Naive thymus-derived CD4-positive, alpha-beta T cell (primary cell): ENCODE measurements at regions not wholly inside any gene's neighbourhood (a gene's known extent, or its start where the extent isn't known, plus 50 kb on each side); places are given as distances from the start of the nearest gene placed in this dataset.

ENCODE experiments used
- ATAC-seq: fragments of 150-1000 bp; cut with Tn5 transposase; 2 replicates; pipeline ENCODE4 v1.10.0; 2021; ENCODE audit warnings: mild to moderate bottlenecking, moderate library complexity
- CTCF ChIA-PET: fragments of 350-600 bp; sonication (Branson Sonifier 250); formaldehyde crosslinking; loops from one replicate; lab custom pipeline; 2021; ENCODE audit warnings: antibody characterized with exemption; lab: Charles Lee
- POLR2A ChIA-PET: fragments of 350-600 bp; sonication (Branson Sonifier 250); formaldehyde crosslinking; loops from one replicate; lab custom pipeline; 2021; ENCODE audit warnings: antibody characterized with exemption, inconsistent platforms; lab: Charles Lee
- DNase-seq, 9 donors: peaks; one replicate each; pipeline versions ENCODE4 v3.0.0 to v3.0.0-alpha.2; 2020 to 2022; ENCODE audit warnings: mixed read lengths in 1 of 9
- H3K27ac ChIP-seq: one replicate; pipeline ENCODE4 v1.7.0; 2013; ENCODE audit warnings: mild to moderate bottlenecking, low read depth, low read length, moderate library complexity
- H3K27me3 ChIP-seq, 2 donors: one replicate each; pipeline ENCODE4 v1.7.0; 2013; ENCODE audit warnings: low read length in 2 of 2, mild to moderate bottlenecking in 2 of 2, moderate library complexity in 2 of 2; ENCODE audit not compliant: control insufficient read depth in 2 of 2, insufficient read depth in 2 of 2
- H3K36me3 ChIP-seq, 3 experiments: 1 replicate in 2 of 3; 2 replicates in 1 of 3; pipeline ENCODE4 v1.7.0; 2013; ENCODE audit warnings: low read length in 3 of 3, mild to moderate bottlenecking in 3 of 3, moderate library complexity in 1 of 3; ENCODE audit not compliant: insufficient read depth in 3 of 3, control insufficient read depth in 2 of 3
- H3K4me1 ChIP-seq, 2 donors: one replicate each; pipeline ENCODE4 v1.7.0; 2013; ENCODE audit warnings: low read length in 2 of 2, mild to moderate bottlenecking in 2 of 2, moderate library complexity in 1 of 2; ENCODE audit not compliant: control insufficient read depth in 2 of 2, insufficient read depth in 2 of 2
- H3K4me3 ChIP-seq: 2 replicates; pipeline ENCODE4 v1.7.0; 2013; ENCODE audit warnings: mild to moderate bottlenecking, low read length
- H3K9me3 ChIP-seq, 3 experiments: 1 replicate in 2 of 3; 2 replicates in 1 of 3; pipeline ENCODE4 v1.7.0; 2013; ENCODE audit warnings: low read length in 3 of 3; ENCODE audit not compliant: control insufficient read depth in 2 of 3
- H3K27ac Mint-ChIP-seq, 9 donors: one replicate each; pipeline ENCODE4 v1.8.0; 2020 to 2022; ENCODE audit warnings: mixed read lengths in 9 of 9, mild to moderate bottlenecking in 8 of 9, moderate library complexity in 5 of 9, inconsistent platforms in 2 of 9
- H3K27me3 Mint-ChIP-seq, 5 donors: one replicate each; pipeline ENCODE4 v1.8.0; 2021 to 2022; ENCODE audit warnings: mixed read lengths in 5 of 5, mild to moderate bottlenecking in 1 of 5
- H3K36me3 Mint-ChIP-seq, 5 donors: one replicate each; pipeline ENCODE4 v1.8.0; 2020 to 2022; ENCODE audit warnings: mixed read lengths in 5 of 5, mild to moderate bottlenecking in 3 of 5, inconsistent platforms in 1 of 5
- H3K4me1 Mint-ChIP-seq, 7 donors: one replicate each; pipeline ENCODE4 v1.8.0; 2020 to 2022; ENCODE audit warnings: mixed read lengths in 7 of 7, mild to moderate bottlenecking in 3 of 7, inconsistent platforms in 1 of 7
- H3K4me3 Mint-ChIP-seq, 10 donors: one replicate each; pipeline ENCODE4 v1.8.0; 2020 to 2022; ENCODE audit warnings: mild to moderate bottlenecking in 10 of 10, mixed read lengths in 10 of 10, moderate library complexity in 6 of 10, inconsistent platforms in 2 of 10
- H3K9me3 Mint-ChIP-seq, 11 donors: one replicate each; pipeline ENCODE4 v1.8.0; 2020 to 2022; ENCODE audit warnings: mixed read lengths in 11 of 11, mild to moderate bottlenecking in 4 of 11, inconsistent platforms in 1 of 11, moderate library complexity in 1 of 11
- intact Hi-C, 2 donors: fragments of 100-400 bp; cut with micrococcal nuclease; formaldehyde crosslinking; loops; one replicate each; pipeline ENCODE4 v1.15.1; 2023

DNA sequence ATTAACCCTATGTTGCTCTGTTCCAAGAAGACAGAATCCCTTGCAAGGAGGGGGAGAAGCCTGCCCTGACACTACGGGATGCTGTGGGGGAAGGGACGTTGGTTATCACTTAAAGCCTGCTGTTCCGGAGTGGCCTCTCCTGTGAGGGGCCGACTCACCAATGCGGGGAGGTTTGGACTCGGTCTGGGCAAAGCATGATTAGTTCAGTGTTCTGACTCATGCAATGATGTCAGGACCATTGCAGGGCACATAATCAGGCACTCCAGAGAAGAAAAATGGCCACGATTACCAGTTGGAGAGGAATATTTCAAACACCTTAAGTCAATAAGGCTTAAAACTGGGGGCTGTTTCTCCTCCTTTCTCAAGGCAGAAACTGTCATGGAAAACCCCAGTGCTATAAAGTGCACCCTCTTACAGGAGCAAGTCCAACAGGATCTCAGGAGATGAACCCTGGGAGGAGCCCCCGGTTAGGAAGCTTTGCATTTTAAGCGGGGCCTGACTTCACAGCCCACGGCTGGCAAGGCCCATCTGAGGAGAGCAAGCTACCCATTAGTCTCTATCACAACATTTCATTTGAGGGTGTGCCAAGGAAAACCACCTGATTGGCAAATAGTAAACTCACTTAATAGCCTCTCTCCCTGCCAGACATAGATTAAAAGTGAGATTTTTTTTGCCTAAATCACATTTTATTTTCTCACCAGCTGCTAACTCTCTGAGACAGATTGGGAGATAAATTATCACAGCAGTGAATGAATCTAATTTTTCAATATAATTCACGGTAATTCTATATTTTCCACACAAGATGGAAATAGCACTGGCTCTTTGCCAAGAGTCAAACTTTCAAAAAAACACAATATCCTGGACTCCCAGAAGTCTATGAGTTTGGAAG is 202.5 kb downstream of the C1orf94 start:
- no peak overlapping the region for H3K4me3 ChIP-seq
- Mint-ChIP-seq H3K27me3 (peaks cover 15 to 83% (median 64%) of the 10 kb centered on the region in 5 donors), H3K4me3 (no peak overlapping the region), H3K4me1 (no peaks in the 10 kb centered on the region), H3K27ac (no peak overlapping the region), H3K36me3 (no peaks in the 10 kb centered on the region), H3K9me3 (peaks cover 0 to 3% (median 0%) of the 10 kb centered on the region in 11 donors)
- H3K9me3 ChIP-seq, result no peaks in the 10 kb centered on the region
- H3K27me3 ChIP-seq, result peaks cover 0 to 9% of the 10 kb centered on the region in 2 donors
- no peak for ATAC-seq
- H3K4me1 ChIP-seq, result no peaks in the 10 kb centered on the region
- intact Hi-C loops, result no loop called here
- POLR2A ChIA-PET, result no interaction called here
- H3K36me3 ChIP-seq, result no peaks in the 10 kb centered on the region
- DNase-seq, result no peak
- H3K27ac ChIP-seq, result no peak overlapping the region
- CTCF ChIA-PET, result no interaction called here

DNA sequence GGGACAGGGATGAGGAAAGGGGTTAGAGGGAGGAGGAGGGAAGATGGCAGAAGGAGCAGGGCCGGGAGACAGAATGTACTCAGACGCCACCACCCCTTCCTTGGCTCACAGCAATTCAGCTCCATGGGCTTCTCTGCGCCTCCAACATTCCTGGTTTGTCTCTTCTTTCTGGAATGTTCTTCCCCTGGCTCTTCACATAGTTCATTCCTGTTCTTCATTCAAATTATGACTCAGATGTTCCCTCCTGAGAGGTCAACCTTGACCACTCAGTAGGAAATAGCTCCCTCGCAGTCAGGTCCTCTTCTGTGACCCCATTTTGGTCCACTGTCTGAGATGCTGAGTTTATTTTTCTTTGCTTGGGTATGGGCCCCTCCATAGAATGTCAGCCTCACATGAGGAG is 203.2 kb downstream of the C1orf94 start:
- Mint-ChIP-seq H3K36me3 (no peaks in the 10 kb centered on the region), H3K27ac (no peak overlapping the region), H3K9me3 (peaks cover 0 to 3% (median 0%) of the 10 kb centered on the region in 11 donors), H3K4me1 (no peaks in the 10 kb centered on the region), H3K27me3 (peaks cover 9 to 80% (median 62%) of the 10 kb centered on the region in 5 donors), H3K4me3 (no peak overlapping the region)
- Histone ChIP-seq H3K4me3 (no peak overlapping the region), H3K9me3 (no peaks in the 10 kb centered on the region), H3K27me3 (peaks cover 0 to 9% of the 10 kb centered on the region in 2 donors), H3K27ac (no peak overlapping the region), H3K36me3 (no peaks in the 10 kb centered on the region), H3K4me1 (no peaks in the 10 kb centered on the region)
- intact Hi-C loops, result no loop called here
- ATAC-seq (no peak), DNase-seq (no peak)
- CTCF ChIA-PET, result no interaction called here
- POLR2A ChIA-PET, result no interaction called here

DNA sequence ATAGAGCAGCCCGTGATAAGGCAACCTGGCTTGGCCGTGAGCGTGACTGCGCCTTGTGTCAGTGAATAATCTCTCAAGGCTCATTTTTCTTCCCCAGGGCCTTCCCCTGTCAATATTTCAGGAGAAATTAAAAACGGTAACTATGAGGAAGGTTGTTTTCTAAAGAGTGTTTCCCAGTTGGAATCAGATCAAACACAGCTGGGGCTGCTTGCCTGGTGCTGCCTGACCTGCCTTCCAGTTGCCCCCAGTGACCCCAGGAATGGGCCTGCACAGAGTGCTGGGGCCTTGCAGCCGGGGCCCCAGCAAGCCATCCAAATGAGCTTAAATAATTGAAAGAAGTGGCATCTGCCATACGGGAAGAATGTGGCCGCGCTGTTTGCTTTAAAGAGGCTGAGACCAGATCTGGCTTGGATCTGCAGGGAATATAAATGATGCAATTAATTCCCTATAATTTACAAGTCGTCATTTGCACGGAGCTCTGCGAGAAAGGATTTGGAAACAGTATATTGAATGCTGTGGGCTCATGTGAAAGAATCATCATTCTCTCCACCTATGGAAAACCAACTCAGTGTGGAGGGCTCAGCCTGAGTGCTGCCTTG is 203.9 kb downstream of the C1orf94 start:
- Mint-ChIP-seq H3K4me1 (no peaks in the 10 kb centered on the region), H3K27ac (no peak overlapping the region), H3K9me3 (peaks cover 0 to 3% (median 0%) of the 10 kb centered on the region in 11 donors), H3K27me3 (peaks cover 9 to 83% (median 61%) of the 10 kb centered on the region in 5 donors), H3K36me3 (no peaks in the 10 kb centered on the region), H3K4me3 (no peak overlapping the region)
- no peak for ATAC-seq
- Histone ChIP-seq H3K4me3 (no peak overlapping the region), H3K4me1 (no peaks in the 10 kb centered on the region), H3K27me3 (peaks cover 0 to 9% of the 10 kb centered on the region in 2 donors), H3K27ac (no peak overlapping the region), H3K36me3 (no peaks in the 10 kb centered on the region), H3K9me3 (no peaks in the 10 kb centered on the region)
- no peak for DNase-seq
- intact Hi-C loops, result no loop called here
- ChIA-PET CTCF (no interaction called here), POLR2A (no interaction called here)

DNA sequence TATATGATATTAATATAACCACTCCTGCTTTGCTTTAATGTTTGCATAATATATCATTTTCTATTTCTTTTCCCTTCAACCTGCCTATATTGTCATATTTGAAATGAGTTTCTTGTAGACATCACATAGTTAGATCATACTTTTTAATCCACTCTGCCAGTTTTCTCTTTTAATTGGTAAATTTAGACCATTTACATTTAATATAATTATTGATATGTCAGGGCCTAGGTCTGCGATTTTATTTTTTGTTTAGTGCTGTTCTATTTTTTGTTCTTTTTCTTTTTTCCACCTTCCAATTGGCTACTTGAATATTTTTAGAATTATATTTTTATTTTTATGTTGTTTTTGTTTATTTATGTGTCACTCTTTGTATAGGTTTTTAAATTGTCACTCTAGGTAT is 213.3 kb downstream of the C1orf94 start:
- Mint-ChIP-seq H3K36me3 (no peaks in the 10 kb centered on the region), H3K27me3 (peaks cover 0 to 18% (median 16%) of the 10 kb centered on the region in 5 donors), H3K4me3 (no peak overlapping the region), H3K4me1 (no peaks in the 10 kb centered on the region), H3K9me3 (peaks cover 0 to 25% (median 10%) of the 10 kb centered on the region in 11 donors), H3K27ac (no peak overlapping the region)
- H3K4me3 ChIP-seq, result no peak overlapping the region
- no peak overlapping the region for H3K27ac ChIP-seq
- no peaks in the 10 kb centered on the region for H3K27me3 ChIP-seq
- intact Hi-C loops, result no loop called here
- no peak for DNase-seq
- ATAC-seq, result no peak
- ChIA-PET CTCF (no interaction called here), POLR2A (no interaction called here)
- H3K4me1 ChIP-seq, result no peaks in the 10 kb centered on the region
- no peaks in the 10 kb centered on the region for H3K36me3 ChIP-seq
- no peaks in the 10 kb centered on the region for H3K9me3 ChIP-seq

DNA sequence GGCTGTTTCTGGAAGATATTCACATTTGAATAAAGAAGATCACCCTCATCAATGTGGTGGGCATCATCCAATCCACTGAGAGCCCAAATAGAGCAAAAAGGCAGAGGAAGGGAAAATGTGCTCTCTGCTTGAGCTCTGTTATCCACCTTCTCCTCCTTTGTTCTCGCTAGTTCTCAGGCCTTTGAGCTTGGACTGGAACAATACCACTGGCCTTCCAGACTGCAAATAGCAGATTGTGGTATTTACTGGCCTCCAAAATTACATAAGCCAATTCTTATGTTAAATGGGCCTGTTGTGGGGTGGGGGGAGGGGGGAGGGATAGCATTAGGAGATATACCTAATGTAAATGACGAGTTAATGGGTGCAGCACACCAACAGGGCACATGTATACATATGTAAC is 219.3 kb downstream of the C1orf94 start:
- intact Hi-C loops, result no loop called here
- Histone ChIP-seq H3K27me3 (peaks cover 0 to 3% of the 10 kb centered on the region in 2 donors), H3K4me3 (no peak overlapping the region), H3K4me1 (no peaks in the 10 kb centered on the region), H3K27ac (no peak overlapping the region), H3K36me3 (no peaks in the 10 kb centered on the region), H3K9me3 (no peaks in the 10 kb centered on the region)
- Mint-ChIP-seq H3K4me3 (no peak overlapping the region), H3K27ac (no peak overlapping the region), H3K27me3 (peaks cover 0 to 38% (median 30%) of the 10 kb centered on the region in 5 donors), H3K36me3 (no peaks in the 10 kb centered on the region), H3K4me1 (no peaks in the 10 kb centered on the region), H3K9me3 (peaks cover 0 to 6% (median 4%) of the 10 kb centered on the region in 11 donors)
- no peak for ATAC-seq
- CTCF ChIA-PET, result no interaction called here
- DNase-seq, result no peak
- POLR2A ChIA-PET, result no interaction called here

DNA sequence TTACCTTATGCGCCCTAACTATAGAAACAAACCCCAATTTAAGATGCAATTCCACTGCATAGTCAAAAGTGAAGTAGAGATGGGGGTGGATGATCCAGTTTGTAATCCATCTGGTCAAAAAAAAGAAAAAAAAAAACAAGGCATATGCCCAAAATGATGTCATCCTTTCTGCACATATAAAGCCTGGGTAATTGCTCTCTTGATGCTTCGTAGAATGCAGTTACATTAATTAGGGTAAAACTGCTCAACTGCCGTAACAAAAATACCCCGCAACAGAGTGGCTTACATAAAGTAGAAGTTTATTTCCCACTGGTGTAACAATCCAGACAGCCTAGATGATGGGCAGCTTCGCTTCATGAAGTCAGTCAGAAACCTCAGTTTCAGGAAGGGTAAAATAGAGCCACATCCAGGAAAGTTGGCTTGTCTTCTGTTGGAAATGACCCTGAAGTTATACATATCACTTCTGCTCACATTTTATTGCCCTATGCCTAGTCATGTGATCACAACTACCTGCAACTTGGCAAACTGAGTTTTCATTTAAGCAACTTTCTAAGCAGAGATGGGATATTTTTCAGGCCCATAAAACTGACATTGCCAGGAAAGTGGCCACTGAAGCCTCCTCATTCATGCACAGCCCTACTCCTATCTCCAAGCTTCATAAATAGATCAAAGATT is 221.7 kb downstream of the C1orf94 start:
- no peaks in the 10 kb centered on the region for H3K4me1 ChIP-seq
- ChIA-PET POLR2A (no interaction called here), CTCF (no interaction called here)
- no peaks in the 10 kb centered on the region for H3K9me3 ChIP-seq
- ATAC-seq (no peak), DNase-seq (no peak)
- peaks cover 0 to 3% of the 10 kb centered on the region in 2 donors for H3K27me3 ChIP-seq
- intact Hi-C loops, result no loop called here
- Mint-ChIP-seq H3K9me3 (peaks cover 0 to 6% (median 0%) of the 10 kb centered on the region in 11 donors), H3K4me1 (no peaks in the 10 kb centered on the region), H3K27ac (no peak overlapping the region), H3K4me3 (no peak overlapping the region), H3K36me3 (no peaks in the 10 kb centered on the region), H3K27me3 (peaks cover 0 to 27% (median 22%) of the 10 kb centered on the region in 5 donors)
- H3K4me3 ChIP-seq, result no peak overlapping the region
- no peak overlapping the region for H3K27ac ChIP-seq
- H3K36me3 ChIP-seq, result no peaks in the 10 kb centered on the region
